ENCODE measurements at regions not wholly inside any gene's neighbourhood (a gene's known extent, or its start where the extent isn't known, plus 50 kb on each side); places are given as distances from the start of the nearest gene placed in this dataset.
A peak's percentile ranks its signal among the peaks of the same experiment; 100 is the strongest.

DNA sequence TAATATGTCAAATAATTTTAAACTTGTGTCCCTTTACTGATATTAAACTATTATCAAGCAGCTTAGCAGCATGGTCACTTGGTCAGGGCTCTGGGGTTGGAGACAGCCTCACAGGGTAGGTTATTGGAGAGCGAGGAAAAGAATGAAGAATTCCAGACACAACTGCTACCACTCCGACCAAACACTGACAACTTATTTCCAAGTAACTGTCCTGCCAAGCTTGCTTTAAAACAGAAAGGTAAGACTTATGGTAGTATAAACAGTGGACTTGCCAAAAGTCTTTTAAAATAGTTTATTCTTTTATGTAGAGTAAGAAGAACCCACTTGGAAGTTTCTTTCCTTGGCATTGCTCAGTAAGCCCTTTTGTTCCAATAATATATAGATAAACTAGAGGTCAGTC is 364.1 kb downstream of the DEPDC1B start:
- DNase-seq (ENCODE audit: low spot score): no peak

- DNase-seq (ENCODE audit: low spot score): peak; percentile 82
These were observed 365.7 kb downstream of the DEPDC1B start for GRCh38 chr5:60334281-60334713.

DNA sequence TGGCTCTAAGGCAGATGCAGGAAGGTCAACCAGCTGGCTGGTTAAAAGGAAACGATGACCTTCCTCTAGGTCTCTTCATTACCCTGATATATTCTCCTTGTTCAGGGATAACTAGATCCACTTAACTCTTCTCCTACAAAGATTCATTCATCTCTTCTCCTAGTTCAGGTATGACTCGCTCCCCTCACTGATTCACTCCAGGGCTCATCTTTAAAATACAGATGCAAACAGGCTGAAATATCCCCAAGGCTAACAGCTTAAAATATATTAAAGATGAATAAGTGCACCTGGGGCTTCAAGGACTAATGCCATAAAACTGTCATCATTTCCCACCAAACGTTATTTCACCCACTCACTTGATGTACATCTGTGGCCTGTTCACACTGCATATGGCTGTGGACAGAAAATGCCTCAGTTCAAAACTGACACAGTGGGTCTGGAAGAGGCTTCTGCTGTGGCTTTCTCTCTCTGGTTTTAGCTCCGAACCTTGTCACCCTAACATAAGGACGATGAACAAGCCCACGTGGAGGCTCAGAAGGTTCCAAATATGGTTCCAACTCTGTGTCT is 366.9 kb downstream of the DEPDC1B start:
- peak; percentile 13 for DNase-seq (ENCODE audit: low spot score)

DNA sequence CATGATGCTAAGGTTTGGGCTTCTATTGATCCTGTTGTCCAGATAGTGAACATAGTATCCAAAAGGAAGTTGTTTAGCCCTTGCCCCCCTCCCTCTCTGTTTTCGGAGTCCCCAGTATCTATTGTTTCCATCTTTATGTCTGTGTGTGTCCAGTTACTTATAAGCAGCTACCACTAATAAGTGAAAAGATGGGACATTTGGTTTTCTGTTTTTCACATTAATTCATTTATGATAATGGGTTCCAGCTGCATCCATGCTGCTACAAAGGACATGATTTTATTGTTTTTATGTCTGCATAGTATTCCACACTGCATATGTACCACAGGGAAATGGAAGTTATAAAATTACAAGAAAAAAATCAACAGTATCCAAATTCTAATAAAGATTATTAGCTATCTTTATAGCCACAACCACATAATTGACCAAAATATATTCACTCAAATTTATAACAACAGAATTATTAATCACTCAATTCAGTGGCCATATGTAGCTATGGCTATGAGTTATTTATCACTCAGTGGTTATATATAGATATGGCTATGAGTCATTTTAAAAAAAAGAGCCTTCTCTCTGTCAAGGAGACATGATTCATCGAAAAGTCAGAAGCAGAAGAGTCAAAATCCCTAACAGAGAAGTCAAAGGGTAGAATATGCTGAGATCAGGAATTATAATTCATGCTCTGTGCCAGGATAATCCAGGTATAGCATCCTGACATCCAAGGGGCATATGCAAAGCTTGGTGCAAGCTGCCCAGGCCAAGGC is 367.5 kb downstream of the DEPDC1B start:
- DNase-seq (ENCODE audit: low spot score): peak; percentile 31

DNA sequence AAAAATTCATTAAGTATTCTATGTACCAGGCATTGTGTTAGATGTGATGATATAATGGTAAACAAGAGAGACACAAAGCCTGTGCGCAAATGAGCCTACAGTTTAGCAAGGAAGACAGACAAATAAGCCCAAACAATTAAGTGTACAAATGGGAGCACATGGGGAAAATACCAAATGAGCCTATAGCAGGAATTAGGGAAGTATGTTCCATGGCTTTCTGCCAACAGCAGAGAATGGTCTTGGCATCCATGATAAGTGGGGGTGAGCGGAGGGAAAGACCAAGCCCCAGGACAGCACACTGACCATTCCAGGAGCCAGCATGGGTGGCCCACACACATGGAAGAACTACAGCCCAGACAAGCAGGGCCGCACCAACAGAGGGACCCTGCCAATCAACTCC is 369.7 kb downstream of the DEPDC1B start:
- DNase-seq (ENCODE audit: low spot score): no peak

DNA sequence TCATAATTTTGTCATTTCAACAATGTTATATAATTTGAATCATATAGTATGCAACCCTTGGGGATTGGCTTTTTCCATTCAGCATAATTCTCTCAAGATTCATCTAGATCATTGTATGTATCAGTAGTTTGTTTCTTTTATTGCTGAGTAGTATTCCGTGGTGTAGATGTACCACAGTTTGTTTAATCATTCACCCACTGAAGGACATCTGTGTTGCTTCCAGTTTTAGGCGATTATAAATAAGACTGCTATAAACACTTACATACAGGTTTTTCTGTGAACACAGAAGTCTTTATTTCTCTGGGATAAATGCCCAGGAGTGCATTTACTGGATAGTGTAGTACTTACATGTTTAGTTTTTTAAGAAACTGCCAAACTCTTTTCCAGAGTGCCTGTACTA is 374.1 kb downstream of the DEPDC1B start:
- no peak for DNase-seq (ENCODE audit: low spot score)

- DNase-seq (ENCODE audit: low spot score): no peak
These were observed 376.4 kb downstream of the DEPDC1B start for GRCh38 chr5:60323596-60323995.

GRCh38 chr5:60312098-60312497 is 387.9 kb downstream of the DEPDC1B start:
- no peak for DNase-seq (ENCODE audit: low spot score)

- no peak for DNase-seq (ENCODE audit: low spot score)
These were observed 400.0 kb downstream of the DEPDC1B start for GRCh38 chr5:60299944-60300343.

- DNase-seq (ENCODE audit: low spot score): no peak
These were observed 402.3 kb downstream of the DEPDC1B start for GRCh38 chr5:60297658-60298057.

DNA sequence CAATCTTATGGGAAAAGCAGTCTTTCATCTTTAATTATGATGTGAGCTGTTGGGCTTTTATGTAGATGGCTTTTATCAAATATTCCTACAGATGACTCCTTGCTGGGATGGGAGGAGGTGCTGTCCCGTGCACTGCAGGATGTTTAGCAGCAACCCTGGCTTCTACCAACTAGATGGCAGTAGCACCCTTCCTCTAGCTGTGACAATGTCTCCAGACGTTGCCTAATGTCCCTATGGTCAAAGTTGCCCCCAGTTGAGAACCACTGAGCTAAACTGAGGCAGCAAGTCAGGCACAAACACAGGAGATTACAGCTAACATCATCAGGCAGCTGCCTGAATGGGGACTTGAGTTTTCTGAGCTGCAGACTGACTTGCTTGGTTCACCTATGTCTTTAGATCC is 401.9 kb upstream of the PDE4D start:
- DNase-seq (ENCODE audit: low spot score): peak; percentile 28

DNA sequence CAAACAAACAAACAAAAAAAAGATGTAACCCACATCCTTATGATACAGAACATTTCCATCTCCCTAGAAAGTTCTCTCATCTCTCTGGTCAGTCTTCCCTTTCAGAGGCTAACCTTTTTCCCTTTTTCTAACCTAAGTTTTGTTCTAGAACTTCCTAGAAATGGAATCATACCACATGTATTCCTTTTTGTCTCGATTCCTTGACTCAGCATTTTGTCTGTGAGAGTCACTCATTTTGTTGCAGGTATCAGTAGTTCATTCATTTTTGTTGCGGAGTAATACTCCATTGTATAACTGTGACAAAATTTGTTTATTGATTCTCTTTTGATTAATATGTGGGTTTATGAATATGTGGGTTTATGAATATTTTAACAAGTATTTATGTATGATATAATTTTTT is 400.0 kb upstream of the PDE4D start:
- no peak for DNase-seq (ENCODE audit: low spot score)

- DNase-seq (ENCODE audit: low spot score): peak; percentile 6
These were observed 393.7 kb upstream of the PDE4D start for GRCh38 chr5:60287174-60287771.

DNA sequence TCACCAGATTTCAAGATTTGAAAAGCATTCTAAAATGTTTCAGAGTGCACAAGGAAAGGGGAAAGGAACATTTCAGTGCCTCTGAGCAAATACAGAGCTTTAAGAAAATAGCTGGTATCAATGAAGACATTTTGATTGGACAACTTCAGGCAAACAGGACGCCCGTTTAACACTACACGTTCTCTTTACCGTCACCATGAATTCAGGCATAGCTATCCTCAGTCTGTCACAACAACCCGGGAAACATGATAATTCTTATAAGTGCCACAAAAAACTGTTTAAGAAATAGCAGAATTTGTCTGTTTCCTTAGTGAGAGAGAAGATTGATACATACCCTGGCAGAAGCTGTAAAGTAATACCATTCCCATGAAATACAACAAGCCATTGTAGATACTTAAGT is 392.4 kb upstream of the PDE4D start:
- DNase-seq (ENCODE audit: low spot score): no peak

DNA sequence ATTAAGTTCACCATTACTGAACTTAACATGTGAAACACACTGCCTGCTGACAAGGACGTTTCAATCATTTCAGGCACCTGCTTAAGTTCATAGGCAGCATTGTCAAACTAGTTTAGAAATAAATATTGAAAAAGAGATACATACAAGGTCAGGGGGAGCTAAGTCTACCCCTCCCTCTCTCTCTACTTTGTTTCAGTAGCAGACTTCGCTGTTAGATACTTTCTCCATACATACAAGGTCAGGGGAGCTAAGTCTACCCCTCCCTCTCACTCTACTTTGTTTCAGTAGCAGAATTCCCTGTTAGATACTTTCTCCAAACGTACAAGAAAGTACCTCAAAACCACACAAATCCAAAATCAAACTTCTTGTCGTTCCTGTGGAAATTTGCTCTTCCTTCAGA is 387.4 kb upstream of the PDE4D start:
- no peak for DNase-seq (ENCODE audit: low spot score)

GRCh38 chr5:60277941-60278340 is 384.4 kb upstream of the PDE4D start:
- no peak for DNase-seq (ENCODE audit: low spot score)

GRCh38 chr5:60274747-60275146 is 381.2 kb upstream of the PDE4D start:
- no peak for DNase-seq (ENCODE audit: low spot score)

DNA sequence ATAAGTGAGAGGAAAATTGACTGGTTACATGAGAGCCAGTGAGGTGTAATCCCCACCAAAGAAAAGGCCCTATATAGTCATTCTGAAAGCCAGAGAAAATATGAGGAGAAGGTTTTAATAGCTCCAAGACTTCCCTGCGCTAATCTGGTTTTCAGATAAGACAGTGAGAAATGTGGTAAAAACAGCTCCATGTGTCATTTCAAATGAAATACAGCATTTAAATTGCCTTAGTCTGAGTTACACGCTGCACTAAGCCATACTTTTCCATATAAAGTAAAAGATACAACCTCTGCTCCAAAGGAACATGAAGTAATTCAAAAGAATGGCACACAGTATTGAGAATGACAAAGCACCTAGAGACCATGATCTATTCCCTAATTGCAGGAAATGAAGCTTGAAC is 378.0 kb upstream of the PDE4D start:
- no peak for DNase-seq (ENCODE audit: low spot score)

GRCh38 chr5:60267907-60268306 is 374.4 kb upstream of the PDE4D start:
- no peak for DNase-seq (ENCODE audit: low spot score)

DNA sequence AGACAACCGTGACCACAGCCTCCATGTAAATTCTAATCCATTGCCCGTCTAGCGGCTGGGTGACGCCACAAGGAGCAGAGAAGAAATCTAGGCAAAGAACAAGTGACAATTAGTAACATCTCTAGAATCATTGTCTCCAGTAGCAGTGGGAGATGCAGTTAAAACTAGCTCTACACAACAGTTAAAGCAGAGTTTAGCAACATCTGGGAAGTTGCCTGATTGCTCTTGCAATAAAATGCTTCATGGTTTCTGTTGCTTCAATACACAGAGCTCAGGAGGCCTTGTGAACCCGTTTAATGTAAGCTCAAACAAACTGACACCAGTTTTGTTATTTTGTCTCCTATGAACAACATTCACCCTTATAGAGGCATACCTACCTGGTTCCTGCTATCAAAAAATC is 369.8 kb upstream of the PDE4D start:
- no peak for DNase-seq (ENCODE audit: low spot score)

DNA sequence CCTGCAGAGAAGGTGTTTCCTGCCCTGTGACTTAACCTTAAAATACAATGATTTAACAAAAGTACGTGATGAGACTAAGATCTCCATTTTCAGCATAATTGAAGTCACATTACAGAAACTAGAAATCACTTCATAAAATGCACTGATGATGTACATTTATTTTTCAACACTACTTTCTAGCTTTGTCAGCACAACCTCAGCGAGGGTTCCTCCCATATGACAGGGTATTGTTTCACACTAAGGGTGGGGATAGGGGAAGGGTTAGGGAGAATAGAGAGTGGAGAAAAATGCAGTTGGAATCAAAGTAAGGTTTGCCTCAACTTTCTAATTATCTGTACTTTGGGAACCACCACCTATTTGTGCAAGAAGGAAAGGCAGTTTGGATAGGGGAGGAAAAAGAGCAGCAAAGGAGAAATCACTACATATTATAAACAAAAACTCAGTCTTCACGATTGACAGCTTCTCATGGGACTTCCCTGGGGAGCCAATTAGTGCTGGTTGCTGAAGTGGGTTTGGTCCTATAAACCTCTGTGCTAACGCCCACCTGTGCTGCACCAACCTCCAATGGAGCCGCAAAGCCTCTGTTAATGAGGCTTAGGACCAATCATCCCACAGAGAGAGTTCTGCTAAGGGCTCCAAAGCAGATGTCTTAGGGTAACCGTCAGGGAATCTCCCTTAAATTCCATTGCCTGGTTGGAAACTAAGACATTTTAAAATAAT is 369.2 kb upstream of the PDE4D start:
- DNase-seq (ENCODE audit: low spot score): no peak

- no peak for DNase-seq (ENCODE audit: low spot score)
These were observed 368.2 kb upstream of the PDE4D start for GRCh38 chr5:60261732-60262131.

GRCh38 chr5:60260658-60261057 is 367.1 kb upstream of the PDE4D start:
- no peak for DNase-seq (ENCODE audit: low spot score)

Measured in AG08395 (cell line).